OCI-LY1 (cell line): ENCODE measurements at regions not wholly inside any gene's neighbourhood (a gene's known extent, or its start where the extent isn't known, plus 50 kb on each side); places are given as distances from the start of the nearest gene placed in this dataset.

Source experiments
- EZH2 ChIP-seq: fragments of 200-600 bp; sonication (generic), shearing (Covaris generic); IDR thresholded peaks from 2 replicates; pipeline ENCODE4 v1.8.0; 2017; ENCODE audit warnings: borderline replicate concordance, mixed run types, mild to moderate bottlenecking, antibody characterized with exemption, low read length, moderate library complexity, mixed read lengths
- TF ChIP-seq, protein P1 (sequence below): fragments of 200-600 bp; sonication (generic), shearing (Covaris generic); IDR thresholded peaks from 2 replicates; pipeline ENCODE4 v1.5.1; 2017; ENCODE audit warnings: mild to moderate bottlenecking, antibody characterized with exemption, low read length, moderate library complexity, mixed read lengths

DNA sequence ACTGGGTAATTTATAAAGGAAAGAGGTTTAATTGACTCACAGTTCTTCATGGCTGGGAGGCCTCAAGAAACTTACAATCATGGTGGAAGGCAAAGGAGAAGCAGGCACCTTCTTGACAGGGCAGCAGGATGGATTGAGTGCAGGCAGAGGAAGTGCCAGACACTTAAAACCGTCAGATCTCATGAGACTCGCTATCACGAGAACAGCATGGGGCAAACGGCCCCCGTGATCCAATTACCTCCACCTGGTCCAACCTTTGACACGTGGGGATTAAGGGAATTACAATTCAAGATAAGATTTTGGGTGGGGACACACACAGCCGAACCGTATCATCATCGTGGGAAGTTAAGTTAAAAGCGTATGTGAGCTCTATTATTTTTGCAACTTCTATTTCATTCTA lies 71.4 kb upstream of the SYN3 start:
- TF ChIP-seq, protein P1, sequence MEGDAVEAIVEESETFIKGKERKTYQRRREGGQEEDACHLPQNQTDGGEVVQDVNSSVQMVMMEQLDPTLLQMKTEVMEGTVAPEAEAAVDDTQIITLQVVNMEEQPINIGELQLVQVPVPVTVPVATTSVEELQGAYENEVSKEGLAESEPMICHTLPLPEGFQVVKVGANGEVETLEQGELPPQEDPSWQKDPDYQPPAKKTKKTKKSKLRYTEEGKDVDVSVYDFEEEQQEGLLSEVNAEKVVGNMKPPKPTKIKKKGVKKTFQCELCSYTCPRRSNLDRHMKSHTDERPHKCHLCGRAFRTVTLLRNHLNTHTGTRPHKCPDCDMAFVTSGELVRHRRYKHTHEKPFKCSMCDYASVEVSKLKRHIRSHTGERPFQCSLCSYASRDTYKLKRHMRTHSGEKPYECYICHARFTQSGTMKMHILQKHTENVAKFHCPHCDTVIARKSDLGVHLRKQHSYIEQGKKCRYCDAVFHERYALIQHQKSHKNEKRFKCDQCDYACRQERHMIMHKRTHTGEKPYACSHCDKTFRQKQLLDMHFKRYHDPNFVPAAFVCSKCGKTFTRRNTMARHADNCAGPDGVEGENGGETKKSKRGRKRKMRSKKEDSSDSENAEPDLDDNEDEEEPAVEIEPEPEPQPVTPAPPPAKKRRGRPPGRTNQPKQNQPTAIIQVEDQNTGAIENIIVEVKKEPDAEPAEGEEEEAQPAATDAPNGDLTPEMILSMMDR: no peak
- no peak for TF ChIP-seq EZH2
